GM18870 (cell line): ENCODE measurements at regions not wholly inside any gene's neighbourhood (a gene's known extent, or its start where the extent isn't known, plus 50 kb on each side); places are given as distances from the start of the nearest gene placed in this dataset.
"Not testable (repeated sequence)": the region's sequence is repeated elsewhere in the genome, so short reads cannot be mapped to it uniquely, and the experiment has no call there.

Experiments
- ATAC-seq: cut with Tn5 transposase; IDR thresholded peaks from one replicate; pipeline ENCODE4 v1.9.1; 2021; ENCODE audit warnings: moderate library complexity; ENCODE audit not compliant: unreplicated experiment

GRCh38 chr11:116344601-116345000 lies 428.2 kb downstream of the BUD13 start:
- ATAC-seq: no peak

GRCh38 chr11:116343270-116343669 lies 429.5 kb downstream of the BUD13 start:
- ATAC-seq: no peak

DNA sequence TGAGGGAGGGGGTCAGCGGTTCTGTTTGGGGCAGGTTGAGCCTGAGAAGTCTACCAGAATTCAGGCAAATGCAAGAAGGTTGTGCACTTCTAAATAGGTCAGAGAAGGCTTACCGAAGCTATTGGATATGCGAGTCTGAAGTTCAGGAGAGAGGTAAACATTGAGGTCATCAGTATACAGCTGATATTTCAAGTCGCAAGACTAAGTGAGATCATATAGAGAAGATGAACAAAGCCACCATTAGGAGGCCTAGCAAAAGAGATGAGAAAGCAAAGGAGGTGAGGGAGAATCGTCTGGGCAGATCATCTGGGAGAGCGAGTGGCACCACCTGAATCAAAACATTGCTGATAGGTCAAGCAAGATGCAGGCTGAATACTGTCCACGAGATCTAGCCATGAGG lies 430.6 kb downstream of the BUD13 start:
- no peak for ATAC-seq

- no peak for ATAC-seq
Observed at GRCh38 chr11:116339306-116340098, 433.3 kb downstream of the BUD13 start.

GRCh38 chr11:116338500-116338899 lies 434.3 kb downstream of the BUD13 start:
- ATAC-seq: not testable (repeated sequence)

DNA sequence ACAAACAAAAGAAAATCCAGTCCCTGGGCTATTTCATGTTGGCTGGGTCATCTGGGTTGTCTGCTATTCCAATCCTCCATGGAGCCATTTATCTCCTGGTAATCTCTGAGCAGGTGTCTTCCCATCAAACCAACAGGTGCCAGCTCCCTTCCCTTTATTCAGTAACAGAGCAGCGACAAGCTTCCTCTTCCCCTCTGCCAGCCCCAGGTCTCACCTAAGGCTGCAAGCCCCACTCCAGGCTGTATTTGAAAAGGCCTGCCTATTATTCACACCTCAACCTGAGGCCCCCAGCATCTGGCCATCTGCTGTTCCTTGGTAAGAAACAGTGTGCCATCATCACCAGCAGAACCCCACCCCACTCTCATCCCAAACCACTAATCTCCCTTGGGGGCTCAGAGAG lies 436.2 kb downstream of the BUD13 start:
- ATAC-seq: no peak

DNA sequence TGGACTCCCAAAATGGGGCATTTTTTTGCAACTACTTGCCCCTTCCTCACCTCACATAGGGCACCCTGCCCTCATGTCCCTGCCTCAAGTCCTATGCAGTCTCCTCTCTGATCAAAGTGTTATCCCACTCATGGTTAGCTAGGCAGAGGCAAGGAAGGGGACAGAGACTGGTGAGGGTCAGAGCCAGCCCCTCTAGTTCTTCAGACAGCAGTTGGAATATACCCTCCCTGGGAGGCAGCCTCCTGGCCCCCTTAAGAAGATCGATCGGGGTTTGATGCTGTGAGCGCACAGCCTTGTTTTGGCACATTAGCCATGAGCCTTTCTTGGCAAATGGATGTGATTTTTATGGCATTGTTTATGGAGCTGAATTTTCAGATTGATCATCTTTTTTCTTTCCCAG lies 436.9 kb downstream of the BUD13 start:
- ATAC-seq: no peak

- no peak for ATAC-seq
Observed at GRCh38 chr11:116335078-116335477, 437.7 kb downstream of the BUD13 start.

GRCh38 chr11:116334596-116334995 lies 438.2 kb downstream of the BUD13 start:
- ATAC-seq: no peak

GRCh38 chr11:116333001-116333535 lies 439.7 kb downstream of the BUD13 start:
- no peak for ATAC-seq

DNA sequence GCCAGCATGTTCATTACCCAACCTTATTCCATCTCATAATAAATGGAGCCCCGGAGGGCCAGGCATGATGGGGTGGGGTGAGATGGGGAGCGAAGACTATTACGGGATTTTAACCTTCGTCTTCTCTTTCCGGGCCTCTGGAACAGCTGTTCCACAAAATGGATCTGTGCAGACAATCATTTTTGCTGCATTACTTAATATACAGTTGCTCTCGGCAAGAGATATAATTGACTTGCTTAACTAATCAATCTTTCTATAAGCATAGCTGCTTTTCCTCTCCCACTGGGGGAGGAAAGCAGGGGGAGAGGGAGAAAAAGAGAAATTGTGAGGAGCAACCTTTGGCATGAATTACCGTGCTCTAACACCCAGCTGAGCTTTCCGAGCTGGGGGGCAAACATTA lies 440.4 kb downstream of the BUD13 start:
- ATAC-seq: no peak

DNA sequence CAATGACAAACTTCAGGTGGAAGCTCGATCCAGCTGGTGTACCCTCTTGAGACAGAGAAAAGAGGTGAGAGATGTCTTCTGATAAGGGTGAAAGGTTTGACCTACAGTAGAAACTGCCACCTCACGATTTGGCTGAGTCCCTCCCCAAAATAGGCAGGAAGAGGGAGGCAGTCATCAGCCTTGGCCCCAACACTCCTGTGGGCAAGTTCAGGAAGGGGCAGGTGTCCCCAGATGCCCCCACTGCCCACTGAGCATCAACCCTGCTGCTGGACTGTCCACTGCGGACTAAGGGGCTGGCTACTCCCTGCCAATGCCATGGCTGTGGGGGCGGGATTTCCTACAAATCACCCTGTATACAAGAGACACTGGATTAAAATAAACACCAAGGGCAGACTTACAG lies 441.4 kb downstream of the BUD13 start:
- ATAC-seq: no peak

DNA sequence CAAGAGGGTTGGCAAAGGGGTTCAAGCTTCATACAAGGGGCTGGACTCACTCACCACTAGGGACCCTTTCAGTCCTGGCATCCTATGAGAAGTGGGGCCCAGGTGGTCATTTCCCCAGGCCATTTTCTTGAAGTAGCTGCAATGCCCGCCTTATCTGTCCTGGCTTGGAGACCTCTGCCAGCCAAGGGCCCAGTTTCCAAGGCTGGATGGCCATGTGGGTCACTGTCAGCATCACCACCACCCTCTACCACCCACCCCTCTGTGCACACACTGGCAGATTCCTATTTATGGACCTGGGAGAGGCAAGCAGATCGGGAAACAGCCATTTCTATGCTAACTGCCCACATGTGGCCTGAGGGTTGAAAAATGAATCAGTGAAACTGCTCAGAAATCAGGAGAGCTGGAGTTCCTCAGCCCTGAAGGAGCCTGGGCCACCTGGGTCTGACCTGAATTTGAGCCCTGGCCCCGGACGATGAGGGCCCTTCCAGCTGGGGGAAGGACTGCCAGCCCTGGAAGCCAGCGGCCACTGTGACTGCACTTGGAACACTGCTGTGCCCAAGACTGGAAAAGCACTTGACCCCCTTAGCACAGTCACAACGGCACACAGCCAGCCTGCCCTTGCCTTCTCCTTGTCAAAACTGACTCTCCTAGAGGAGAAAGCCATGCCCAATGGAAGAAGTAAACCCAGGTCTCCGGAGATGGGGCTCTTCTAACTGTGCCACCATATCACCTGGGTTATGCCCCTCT lies 442.2 kb downstream of the BUD13 start:
- no peak for ATAC-seq

- no peak for ATAC-seq
Observed at GRCh38 chr11:116329354-116330090, 443.3 kb downstream of the BUD13 start.

DNA sequence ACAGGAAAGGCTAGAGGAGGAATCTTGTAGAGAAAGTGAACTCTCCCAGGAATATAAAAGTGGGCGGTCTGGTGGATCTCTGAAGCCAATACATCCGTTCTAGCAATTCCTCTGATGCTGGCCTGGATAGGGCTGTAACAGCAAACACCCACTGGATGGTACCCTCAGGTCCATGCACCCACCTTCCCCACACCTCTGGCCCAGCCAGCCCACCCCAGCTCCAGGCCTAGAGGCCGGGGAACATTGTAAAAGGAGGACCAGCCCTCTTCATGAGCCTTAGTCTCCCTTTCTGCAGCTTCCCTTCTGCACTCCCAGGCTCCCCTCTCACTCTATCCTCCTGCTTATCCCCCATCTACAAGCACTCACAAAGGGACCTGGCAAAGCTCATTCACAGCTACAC lies 443.9 kb downstream of the BUD13 start:
- no peak for ATAC-seq

DNA sequence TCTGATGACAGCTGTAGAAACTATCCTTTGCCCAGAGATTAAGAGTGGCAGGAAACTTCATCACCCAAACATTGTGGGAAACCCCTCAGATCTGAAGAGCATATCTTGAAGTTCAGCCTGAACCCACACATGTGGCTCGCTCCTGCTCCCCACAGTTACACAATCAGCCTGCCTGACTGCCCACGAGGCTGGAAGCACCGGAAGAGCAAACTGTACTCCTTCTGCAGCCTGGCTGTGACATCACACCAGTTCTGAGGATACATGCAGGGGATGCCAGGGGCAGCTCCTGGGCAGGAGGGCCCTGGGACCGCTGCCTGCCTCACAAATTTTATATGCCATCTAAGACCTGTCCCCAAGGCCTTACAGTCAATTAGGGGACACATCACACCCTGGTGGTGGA lies 444.4 kb downstream of the BUD13 start:
- no peak for ATAC-seq

DNA sequence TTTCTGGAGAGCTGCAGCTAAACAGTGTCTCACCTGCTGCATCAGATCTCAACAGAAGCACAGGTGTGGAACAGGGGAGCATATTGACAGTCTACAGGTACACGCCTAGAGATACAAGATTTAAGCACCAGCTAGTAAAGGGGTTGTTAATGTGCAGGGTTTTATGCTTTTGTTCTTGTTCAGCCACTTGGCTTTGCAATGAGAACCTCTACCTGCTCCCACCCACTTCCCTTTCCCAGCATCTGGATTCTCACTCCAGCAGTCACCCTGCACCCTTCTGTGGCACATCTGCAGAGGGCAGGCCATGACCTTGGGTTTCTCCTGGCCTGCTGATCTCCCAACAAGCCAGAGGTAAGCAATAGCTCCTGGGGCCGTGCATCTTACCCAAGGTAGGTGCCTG lies 446.6 kb downstream of the BUD13 start:
- no peak for ATAC-seq

DNA sequence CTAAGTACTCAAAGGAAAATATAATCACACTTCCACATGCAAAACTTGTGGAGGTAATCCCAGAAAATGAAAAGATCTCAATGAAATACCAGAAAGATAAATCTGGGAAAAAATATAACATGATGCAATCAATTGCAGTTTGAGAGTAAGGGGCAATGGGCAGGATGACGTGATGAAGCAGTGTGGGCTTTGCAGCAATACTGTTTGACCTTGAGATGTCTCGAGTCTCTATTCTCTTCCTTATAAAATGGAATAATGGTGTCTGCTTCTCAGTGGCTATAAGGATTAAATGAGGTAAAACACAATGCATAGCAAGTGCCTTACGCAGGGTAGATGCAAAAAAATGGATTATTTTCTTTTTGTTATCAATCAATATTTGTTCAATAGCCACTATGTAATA lies 447.5 kb downstream of the BUD13 start:
- no peak for ATAC-seq

DNA sequence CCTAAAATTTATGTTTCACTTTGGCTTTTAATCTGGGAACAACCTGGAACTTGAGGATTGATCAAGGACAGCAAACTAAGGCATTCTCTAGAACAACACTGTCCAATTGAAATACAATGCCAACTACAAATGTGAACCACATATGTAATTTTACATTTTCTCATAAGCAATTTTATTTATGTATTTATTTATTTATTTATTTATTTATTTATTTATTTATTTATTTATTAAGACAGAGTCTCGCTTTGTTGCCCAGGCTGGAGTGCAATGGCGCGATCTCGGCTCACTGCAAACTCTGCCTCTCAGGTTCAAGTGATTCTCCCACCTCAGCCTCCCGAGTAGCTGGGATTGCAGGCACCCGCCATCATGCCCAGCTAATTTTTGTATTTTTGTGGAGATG lies 448.7 kb downstream of the BUD13 start:
- ATAC-seq: not testable (repeated sequence)

DNA sequence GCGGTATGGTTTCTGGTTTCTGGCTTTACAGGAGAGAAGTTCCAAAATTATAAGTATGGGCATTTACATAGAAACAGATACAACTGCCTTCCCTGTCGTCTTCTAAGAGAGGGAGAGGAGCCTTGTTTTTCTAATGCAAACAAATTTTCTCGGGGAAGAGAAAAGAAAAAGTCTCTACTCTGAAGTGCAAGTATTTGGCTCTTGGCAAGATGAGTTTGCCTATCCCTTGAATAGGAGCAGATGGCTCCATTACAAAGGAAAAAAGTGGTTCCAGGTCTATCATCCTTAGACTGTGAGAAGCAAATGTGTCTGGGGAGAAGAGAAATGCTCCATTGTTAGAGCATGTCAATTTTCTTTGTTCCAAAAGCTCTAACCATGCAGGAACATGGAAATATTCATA lies 455.6 kb downstream of the BUD13 start:
- no peak for ATAC-seq

DNA sequence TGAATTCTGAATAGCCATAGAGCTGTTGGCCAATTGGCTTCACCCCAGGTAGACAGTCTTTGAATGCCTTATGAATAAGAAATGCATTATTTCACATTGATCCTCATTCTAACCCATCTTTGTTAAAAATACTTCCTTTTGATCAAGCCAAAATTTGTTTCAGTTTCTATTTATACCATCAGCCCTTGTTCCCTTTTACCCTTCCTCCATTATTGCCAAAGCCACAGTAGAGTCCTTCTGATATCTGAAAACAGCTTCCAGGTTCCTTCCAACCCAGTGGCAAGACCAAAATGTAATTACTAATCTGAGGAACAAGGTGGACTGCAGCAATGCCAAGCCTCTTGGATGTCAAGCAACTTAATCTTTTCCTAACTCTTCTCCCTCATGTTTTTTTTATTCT lies 458.8 kb downstream of the BUD13 start:
- ATAC-seq: no peak
